Stomach smooth muscle (tissue), 2 donors: ENCODE measurements at regions not wholly inside any gene's neighbourhood (a gene's known extent, or its start where the extent isn't known, plus 50 kb on each side); places are given as distances from the start of the nearest gene placed in this dataset.
"Not testable (repeated sequence)": the region's sequence is repeated elsewhere in the genome, so short reads cannot be mapped to it uniquely, and the experiment has no call there.

Source experiments
- H3K27ac ChIP-seq: one replicate; pipeline ENCODE4 v1.7.0; 2013; ENCODE audit warnings: mild to moderate bottlenecking, low read length, inconsistent platforms
- H3K27me3 ChIP-seq, 2 donors: one replicate each; pipeline ENCODE4 v1.7.0; 2013; ENCODE audit warnings: low read length in 2 of 2; ENCODE audit not compliant: insufficient read depth in 2 of 2, control insufficient read depth in 1 of 2
- H3K36me3 ChIP-seq, 2 donors: one replicate each; pipeline ENCODE4 v1.7.0; 2013; ENCODE audit warnings: low read length in 2 of 2; ENCODE audit not compliant: control insufficient read depth in 2 of 2, insufficient read depth in 2 of 2
- H3K4me1 ChIP-seq: one replicate; pipeline ENCODE4 v1.7.0; 2013; ENCODE audit warnings: low read length; ENCODE audit not compliant: control insufficient read depth, insufficient read depth
- H3K4me3 ChIP-seq, 2 donors: one replicate each; pipeline ENCODE4 v1.7.0; 2013; ENCODE audit warnings: low read length in 2 of 2
- H3K9ac ChIP-seq, 2 donors: one replicate each; pipeline ENCODE4 v1.7.0; 2013; ENCODE audit warnings: low read length in 2 of 2, mild to moderate bottlenecking in 1 of 2
- H3K9me3 ChIP-seq, 2 donors: one replicate each; pipeline ENCODE4 v1.7.0; 2013; ENCODE audit warnings: low read length in 2 of 2; ENCODE audit not compliant: control insufficient read depth in 2 of 2
- donor health status: healthy.
- donor health status: Pancreatic carcinoma.

DNA sequence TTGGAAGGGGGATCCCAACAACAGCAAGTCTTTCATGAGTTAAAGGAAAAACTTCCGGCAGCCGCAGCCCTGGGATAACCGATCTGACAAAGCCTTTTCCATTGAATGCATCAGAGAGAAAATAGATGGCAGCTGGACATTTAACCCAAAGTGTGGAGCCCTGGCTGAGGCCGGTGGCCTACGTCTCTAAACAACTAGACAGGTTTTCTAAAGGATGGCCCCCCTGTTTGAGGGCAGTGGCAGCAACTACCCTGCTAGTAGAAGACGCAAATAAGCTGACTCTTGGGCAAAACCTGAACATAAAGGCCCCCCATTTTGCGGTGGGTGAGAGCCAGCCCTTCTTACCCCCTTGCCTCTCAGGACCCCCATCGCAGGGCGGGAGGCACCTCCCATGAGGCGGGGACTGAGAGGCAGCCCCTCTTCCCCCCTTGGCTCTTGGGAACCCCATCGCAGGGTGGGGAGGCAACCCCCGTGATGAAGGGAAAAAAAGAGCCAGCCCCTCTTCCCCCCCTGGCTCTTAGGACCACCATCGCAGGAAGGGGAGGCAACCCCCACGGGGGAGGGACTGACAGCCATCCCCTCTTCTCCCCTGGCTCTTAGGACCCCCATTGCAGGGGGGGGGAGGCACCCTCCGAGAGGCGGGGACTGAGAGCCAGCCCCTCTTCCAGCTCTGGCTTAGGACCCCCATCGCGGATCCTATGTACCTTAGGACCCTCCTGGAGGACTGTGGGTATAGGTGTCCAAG, 2422.9 kb upstream of the PCDH20 start:
- H3K9me3 ChIP-seq = peaks cover 0 to 5% of the 10 kb centered on the region in 2 donors

DNA sequence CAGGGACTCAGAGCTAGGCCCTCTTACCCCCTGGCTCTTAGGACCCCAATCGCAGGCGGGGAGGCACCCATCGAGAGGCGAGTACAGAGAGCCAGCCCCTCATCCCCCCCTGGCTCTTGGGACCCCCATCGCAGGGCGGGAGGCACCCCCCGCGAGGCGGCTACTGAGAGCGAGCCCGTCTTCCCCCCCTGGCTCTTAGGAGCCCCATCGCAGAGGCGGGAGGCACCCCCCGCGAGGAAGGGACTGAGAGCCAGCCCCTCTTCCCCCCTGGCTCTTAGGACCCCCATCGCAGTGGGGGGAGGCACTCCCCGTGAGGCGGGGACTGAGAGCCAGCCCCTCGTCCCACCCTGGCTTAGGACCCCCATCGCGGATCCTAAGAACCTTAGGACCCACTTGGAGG, 2422.1 kb upstream of the PCDH20 start:
- H3K27me3 ChIP-seq, H3K4me1 ChIP-seq, H3K9me3 ChIP-seq, H3K9ac ChIP-seq, H3K27ac ChIP-seq, H3K36me3 ChIP-seq, H3K4me3 ChIP-seq: not testable (repeated sequence)

More for the DNA sequence above, 2422.9 kb upstream of the PCDH20 start:
- no peaks in the 10 kb centered on the region for H3K27me3 ChIP-seq
- no peak overlapping the region for H3K9ac ChIP-seq
- H3K27ac ChIP-seq = no peak overlapping the region
- no peaks in the 10 kb centered on the region for H3K4me1 ChIP-seq
- H3K36me3 ChIP-seq = no peaks in the 10 kb centered on the region
- no peak overlapping the region for H3K4me3 ChIP-seq

DNA sequence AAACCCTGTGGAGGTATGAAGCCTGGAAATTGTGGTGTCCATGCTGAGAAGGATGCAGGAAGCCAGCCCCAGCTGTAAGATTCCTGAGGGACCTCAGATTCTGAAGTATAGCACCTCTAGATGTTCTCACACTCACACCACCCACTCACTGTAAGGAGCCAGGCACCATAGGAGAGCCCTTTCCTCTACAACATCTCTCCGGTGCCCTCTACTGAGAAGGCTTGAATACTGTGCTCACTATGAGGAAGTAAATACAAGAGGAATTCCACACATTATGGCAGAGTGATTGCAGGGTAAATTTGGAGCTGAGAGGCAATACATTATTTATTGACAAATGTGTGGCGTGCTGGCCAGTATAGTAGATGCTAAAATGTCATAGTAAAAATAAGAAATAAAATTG, 2414.0 kb upstream of the PCDH20 start:
- H3K36me3 ChIP-seq, H3K4me3 ChIP-seq, H3K4me1 ChIP-seq, H3K27me3 ChIP-seq, H3K9me3 ChIP-seq, H3K27ac ChIP-seq, H3K9ac ChIP-seq: not testable (repeated sequence)

DNA sequence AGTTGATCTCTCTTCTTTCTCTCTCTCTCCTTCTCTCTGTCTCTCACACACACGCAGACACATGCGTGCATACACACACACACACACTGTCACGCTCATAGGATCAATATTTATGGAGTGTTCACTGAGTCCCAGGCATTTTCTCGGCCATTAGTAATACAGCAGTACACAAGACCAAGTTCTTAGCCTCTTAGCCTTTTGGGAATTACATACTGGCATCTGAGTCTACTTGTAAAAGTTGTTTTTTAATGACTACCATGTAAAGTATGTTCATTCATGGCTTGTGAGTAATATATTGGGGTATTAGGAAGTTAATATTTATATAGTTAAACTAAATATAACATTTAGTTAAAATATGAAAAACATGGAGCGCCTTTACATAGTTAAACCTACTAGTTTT, 2406.1 kb upstream of the PCDH20 start:
- H3K27ac ChIP-seq, H3K9me3 ChIP-seq, H3K9ac ChIP-seq, H3K27me3 ChIP-seq, H3K4me3 ChIP-seq, H3K36me3 ChIP-seq, H3K4me1 ChIP-seq: not testable (repeated sequence)

DNA sequence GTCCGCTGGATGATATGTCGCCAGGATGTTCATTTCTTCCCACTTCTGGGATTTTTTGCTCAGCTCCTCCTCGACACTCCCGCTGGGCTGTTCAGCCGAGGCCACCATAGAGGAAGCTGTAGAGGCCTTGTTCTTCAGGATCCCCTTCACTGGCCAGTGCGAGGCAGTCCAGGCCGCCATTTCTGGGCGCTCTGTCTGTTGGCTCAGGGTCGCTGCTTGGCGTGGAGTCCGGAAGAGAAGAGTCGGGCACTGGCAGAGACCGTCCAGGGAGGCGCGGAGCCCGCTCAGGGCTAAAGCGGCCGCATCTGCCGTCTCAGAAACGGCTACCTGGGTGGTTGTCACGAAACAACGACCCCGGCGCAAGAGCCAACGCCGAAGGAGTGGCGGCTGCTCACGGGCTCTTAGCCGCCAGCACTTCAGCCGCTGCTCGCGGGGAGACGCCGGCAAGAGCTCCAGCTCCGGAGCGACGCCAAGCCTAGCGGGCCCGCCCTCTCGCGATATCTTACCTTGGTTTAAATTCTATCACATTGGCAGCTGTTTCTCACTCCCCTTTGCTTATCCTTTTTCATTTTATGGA, 2395.9 kb upstream of the PCDH20 start:
- not testable (repeated sequence) for H3K36me3 ChIP-seq, H3K9ac ChIP-seq, H3K4me3 ChIP-seq, H3K4me1 ChIP-seq, H3K9me3 ChIP-seq, H3K27ac ChIP-seq, H3K27me3 ChIP-seq

DNA sequence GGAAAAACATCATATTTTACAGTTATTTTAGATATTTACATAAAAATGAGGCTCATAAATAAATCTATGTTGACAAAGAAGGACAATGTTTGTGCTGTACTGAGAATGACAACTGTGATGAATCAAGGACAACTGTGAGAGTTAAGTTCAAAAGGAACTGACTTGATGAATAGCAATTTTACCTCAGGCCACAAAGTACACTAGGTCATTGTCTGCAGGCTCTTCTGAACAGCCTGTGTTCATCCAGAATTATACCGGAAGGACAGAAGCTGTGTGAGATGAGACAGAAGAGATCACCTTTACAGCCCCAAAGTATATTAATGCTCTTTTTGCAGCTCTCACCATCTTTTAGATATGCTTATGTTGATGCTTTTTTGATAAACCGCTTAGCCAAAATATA, 2375.5 kb upstream of the PCDH20 start:
- not testable (repeated sequence) for H3K4me3 ChIP-seq, H3K36me3 ChIP-seq, H3K9me3 ChIP-seq, H3K27ac ChIP-seq, H3K9ac ChIP-seq, H3K4me1 ChIP-seq, H3K27me3 ChIP-seq

DNA sequence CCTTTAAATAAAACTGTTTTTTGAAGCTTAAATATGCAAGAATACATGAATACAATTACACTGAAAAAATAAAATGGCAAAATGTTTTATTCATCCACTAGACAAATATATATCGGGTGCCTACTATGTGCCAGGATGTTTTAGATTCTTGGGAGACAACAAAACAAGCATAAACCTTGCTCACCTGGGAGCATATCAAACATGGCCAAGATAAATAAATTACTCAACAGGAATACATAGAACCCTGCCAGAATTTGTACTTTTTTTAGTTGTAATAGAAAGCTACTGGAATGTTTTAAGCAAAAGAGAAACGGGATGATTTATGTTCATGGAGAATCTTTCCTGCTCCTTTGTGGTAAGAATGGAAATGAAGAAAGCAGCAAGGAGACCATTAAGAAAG, 2358.5 kb upstream of the PCDH20 start:
- H3K4me3 ChIP-seq = no peak overlapping the region
- H3K9ac ChIP-seq = no peak overlapping the region
- H3K27ac ChIP-seq = no peak overlapping the region
- no peaks in the 10 kb centered on the region for H3K36me3 ChIP-seq
- H3K27me3 ChIP-seq = no peaks in the 10 kb centered on the region
- no peaks in the 10 kb centered on the region for H3K4me1 ChIP-seq
- H3K9me3 ChIP-seq = no peaks in the 10 kb centered on the region

DNA sequence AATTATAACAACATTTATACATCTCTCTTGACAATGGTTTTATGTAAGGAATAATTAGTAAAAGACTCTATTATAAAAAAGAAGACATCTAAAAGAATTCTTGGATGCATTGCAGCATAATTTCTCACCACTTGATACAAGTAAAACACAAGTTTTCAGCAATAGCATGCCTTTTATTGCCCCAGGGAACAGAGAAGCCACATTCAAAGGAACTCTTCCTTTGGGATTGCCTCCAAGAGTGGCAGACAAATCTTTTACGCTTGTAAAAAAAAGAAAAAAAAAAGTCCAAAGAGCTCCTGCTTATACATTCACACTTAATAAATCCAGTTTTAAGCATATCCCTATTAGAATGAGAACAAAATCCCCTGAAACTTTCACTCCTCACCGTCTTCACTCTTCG, 2357.8 kb upstream of the PCDH20 start:
- H3K27ac ChIP-seq = no peak overlapping the region
- no peaks in the 10 kb centered on the region for H3K36me3 ChIP-seq
- no peak overlapping the region for H3K4me3 ChIP-seq
- no peaks in the 10 kb centered on the region for H3K4me1 ChIP-seq
- no peaks in the 10 kb centered on the region for H3K9me3 ChIP-seq
- no peaks in the 10 kb centered on the region for H3K27me3 ChIP-seq
- no peak overlapping the region for H3K9ac ChIP-seq

DNA sequence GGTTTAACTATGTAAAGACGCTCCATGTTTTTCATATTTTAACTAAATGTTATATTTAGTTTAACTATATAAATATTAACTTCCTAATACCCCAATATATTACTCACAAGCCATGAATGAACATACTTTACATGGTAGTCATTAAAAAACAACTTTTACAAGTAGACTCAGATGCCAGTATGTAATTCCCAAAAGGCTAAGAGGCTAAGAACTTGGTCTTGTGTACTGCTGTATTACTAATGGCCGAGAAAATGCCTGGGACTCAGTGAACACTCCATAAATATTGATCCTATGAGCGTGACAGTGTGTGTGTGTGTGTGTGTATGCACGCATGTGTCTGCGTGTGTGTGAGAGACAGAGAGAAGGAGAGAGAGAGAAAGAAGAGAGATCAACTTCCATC, 2342.0 kb upstream of the PCDH20 start:
- not testable (repeated sequence) for H3K4me1 ChIP-seq, H3K4me3 ChIP-seq, H3K27me3 ChIP-seq, H3K36me3 ChIP-seq, H3K9me3 ChIP-seq, H3K9ac ChIP-seq, H3K27ac ChIP-seq

DNA sequence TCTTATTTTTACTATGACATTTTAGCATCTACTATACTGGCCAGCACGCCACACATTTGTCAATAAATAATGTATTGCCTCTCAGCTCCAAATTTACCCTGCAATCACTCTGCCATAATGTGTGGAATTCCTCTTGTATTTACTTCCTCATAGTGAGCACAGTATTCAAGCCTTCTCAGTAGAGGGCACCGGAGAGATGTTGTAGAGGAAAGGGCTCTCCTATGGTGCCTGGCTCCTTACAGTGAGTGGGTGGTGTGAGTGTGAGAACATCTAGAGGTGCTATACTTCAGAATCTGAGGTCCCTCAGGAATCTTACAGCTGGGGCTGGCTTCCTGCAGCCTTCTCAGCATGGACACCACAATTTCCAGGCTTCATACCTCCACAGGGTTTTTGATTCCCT, 2334.2 kb upstream of the PCDH20 start:
- H3K36me3 ChIP-seq, H3K4me1 ChIP-seq, H3K4me3 ChIP-seq, H3K9me3 ChIP-seq, H3K9ac ChIP-seq, H3K27ac ChIP-seq, H3K27me3 ChIP-seq: not testable (repeated sequence)

DNA sequence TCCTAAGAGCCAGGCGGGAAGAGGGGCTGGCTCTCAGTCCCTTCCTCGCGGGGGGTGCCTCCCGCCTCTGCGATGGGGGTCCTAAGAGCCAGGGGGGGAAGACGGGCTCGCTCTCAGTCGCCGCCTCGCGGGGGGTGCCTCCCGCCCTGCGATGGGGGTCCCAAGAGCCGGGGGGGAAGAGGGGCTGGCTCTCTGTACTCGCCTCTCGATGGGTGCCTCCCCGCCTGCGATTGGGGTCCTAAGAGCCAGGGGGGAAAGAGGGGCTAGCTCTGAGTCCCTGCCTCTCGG, 2326.1 kb upstream of the PCDH20 start:
- not testable (repeated sequence) for H3K27me3 ChIP-seq, H3K4me1 ChIP-seq, H3K4me3 ChIP-seq, H3K9me3 ChIP-seq, H3K36me3 ChIP-seq, H3K9ac ChIP-seq, H3K27ac ChIP-seq
